Testis (tissue), 2 donors: ENCODE measurements at regions not wholly inside any gene's neighbourhood (a gene's known extent, or its start where the extent isn't known, plus 50 kb on each side); places are given as distances from the start of the nearest gene placed in this dataset.
"Not testable (repeated sequence)": the region's sequence is repeated elsewhere in the genome, so short reads cannot be mapped to it uniquely, and the experiment has no call there.

Experiments
- DNase-seq: peaks from one replicate; pipeline ENCODE4 v3.0.0-alpha.2; 2019
- H3K27ac ChIP-seq, 2 donors: fragments of 200-600 bp; sonication (generic); one replicate each; pipeline ENCODE4 v1.5.1; 2019
- H3K27me3 ChIP-seq: fragments of 200-600 bp; sonication (generic); one replicate; pipeline ENCODE4 v1.5.1; 2019
- H3K36me3 ChIP-seq: fragments of 200-600 bp; sonication (generic); one replicate; pipeline ENCODE4 v1.5.1; 2017; ENCODE audit warnings: low read depth; ENCODE audit errors: missing control alignments
- H3K4me1 ChIP-seq: fragments of 200-600 bp; sonication (generic); one replicate; pipeline ENCODE4 v1.5.1; 2019
- H3K4me3 ChIP-seq, 2 donors: fragments of 200-600 bp; sonication (generic); one replicate each; pipeline ENCODE4 v1.5.1; 2017 to 2019
- H3K9me3 ChIP-seq: fragments of 200-600 bp; sonication (generic); one replicate; pipeline ENCODE4 v1.5.1; 2017
- WGBS, 2 donors: methylation state at CpG; one replicate each; pipeline ENCODE4 v1.1.5; 2018; 5-methylcytosine and 5-hydroxymethylcytosine counted together
- intact Hi-C: fragments of 100-400 bp; cut with DNase I; formaldehyde crosslinking; loops from one replicate; pipeline ENCODE4 v1.15.1; 2023; ENCODE audit warnings: low total_unique reads

DNA sequence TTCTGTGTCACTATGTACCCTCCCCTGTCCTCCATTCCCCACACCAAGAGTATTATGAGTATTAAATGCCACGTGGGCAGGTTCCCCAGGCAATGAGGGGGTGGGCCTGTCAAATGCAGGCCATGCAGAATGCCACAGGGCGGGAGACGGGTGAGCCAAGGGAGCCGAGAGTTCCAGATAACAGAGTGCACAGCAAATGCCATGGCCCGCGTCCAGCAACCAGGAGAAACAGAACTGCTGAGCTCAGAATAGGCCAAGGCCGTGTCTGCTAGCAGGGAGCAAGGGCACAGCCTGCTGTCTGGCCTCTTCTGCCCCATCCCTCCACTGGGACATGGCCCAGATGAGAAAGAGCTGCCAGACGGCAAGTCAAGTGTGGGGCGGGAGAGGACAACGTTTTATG, 64.4 kb upstream of the PLGLB2 start:
- H3K27me3 ChIP-seq, H3K4me1 ChIP-seq, H3K9me3 ChIP-seq, intact Hi-C loops, H3K36me3 ChIP-seq, H3K27ac ChIP-seq, H3K4me3 ChIP-seq: not testable (repeated sequence)
- WGBS, 2 donors: 40% methylated on average over 4 of the region's 10 CpGs; no CpG with 5 or more reads in 1 of the 2 donors
- DNase-seq: peak; percentile 89

DNA sequence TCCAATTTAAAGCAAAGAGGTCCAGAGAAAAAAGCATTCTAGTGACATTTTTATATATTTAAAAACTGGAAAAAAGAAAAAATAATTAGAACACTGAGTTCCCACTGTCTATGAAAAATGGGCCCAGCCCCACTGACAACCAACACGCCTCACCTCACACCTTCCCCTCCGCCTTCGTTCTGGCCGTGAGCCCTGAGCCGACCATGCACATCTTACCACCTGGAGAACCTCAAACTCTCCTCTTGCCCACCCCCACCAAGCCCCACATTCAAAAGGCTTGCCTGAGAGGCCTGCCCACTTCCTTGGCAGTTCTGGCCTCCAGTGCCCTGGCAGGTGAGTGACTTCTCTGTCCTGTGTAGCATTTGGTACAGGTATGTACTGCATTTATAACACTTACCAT, 63.9 kb upstream of the PLGLB2 start:
- intact Hi-C loops, H3K9me3 ChIP-seq, H3K36me3 ChIP-seq, H3K4me1 ChIP-seq, H3K27me3 ChIP-seq, H3K27ac ChIP-seq, H3K4me3 ChIP-seq, DNase-seq: not testable (repeated sequence)
- 44 to 51% methylated on average over 5 of the region's 5 CpGs for WGBS, 2 donors

DNA sequence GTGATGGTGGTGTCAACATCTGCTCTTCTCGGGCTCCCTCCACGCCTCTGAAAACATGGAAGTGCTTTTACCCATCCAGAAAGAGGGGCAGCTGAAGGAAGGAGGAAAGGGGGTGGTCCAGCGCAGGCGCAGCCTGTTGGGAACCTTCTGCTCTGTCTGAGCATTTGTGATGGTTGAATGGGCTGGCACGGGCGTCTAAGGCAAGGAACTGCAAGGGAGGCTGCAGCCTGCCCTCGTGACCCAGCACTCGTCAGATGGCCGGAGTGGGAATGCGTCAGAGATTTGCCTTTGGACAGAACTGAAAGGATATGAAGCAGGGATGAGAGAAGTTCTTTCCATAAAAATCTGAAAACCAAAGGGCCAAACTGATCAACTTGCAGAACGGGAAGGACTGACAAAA, 62.3 kb upstream of the PLGLB2 start:
- WGBS, 2 donors: 77 to 83% methylated on average over 7 to 8 of the region's 11 CpGs
- H3K4me1 ChIP-seq, intact Hi-C loops, H3K9me3 ChIP-seq, H3K36me3 ChIP-seq, DNase-seq, H3K27ac ChIP-seq, H3K4me3 ChIP-seq, H3K27me3 ChIP-seq: not testable (repeated sequence)

- H3K9me3 ChIP-seq, H3K4me3 ChIP-seq, DNase-seq, H3K27me3 ChIP-seq, H3K36me3 ChIP-seq, intact Hi-C loops, H3K27ac ChIP-seq, H3K4me1 ChIP-seq: not testable (repeated sequence)
- no CpG with 5 or more reads among the region's 7 CpGs for WGBS, 2 donors
Measured at GRCh38 chr2:87686873-87687549, 60.9 kb upstream of the PLGLB2 start.

GRCh38 chr2:87687550-87688270, 60.2 kb upstream of the PLGLB2 start:
- DNase-seq, intact Hi-C loops, H3K27me3 ChIP-seq, H3K4me1 ChIP-seq, H3K9me3 ChIP-seq, H3K4me3 ChIP-seq, H3K27ac ChIP-seq, H3K36me3 ChIP-seq: not testable (repeated sequence)
- WGBS, 2 donors: 67 to 71% methylated on average over 1 to 3 of the region's 7 CpGs

GRCh38 chr2:87691899-87692592, 55.8 kb upstream of the PLGLB2 start:
- H3K27me3 ChIP-seq, H3K9me3 ChIP-seq, H3K4me1 ChIP-seq, intact Hi-C loops, DNase-seq, H3K4me3 ChIP-seq, H3K27ac ChIP-seq, H3K36me3 ChIP-seq: not testable (repeated sequence)
- no CpG with 5 or more reads among the region's 1 CpG for WGBS, 2 donors

DNA sequence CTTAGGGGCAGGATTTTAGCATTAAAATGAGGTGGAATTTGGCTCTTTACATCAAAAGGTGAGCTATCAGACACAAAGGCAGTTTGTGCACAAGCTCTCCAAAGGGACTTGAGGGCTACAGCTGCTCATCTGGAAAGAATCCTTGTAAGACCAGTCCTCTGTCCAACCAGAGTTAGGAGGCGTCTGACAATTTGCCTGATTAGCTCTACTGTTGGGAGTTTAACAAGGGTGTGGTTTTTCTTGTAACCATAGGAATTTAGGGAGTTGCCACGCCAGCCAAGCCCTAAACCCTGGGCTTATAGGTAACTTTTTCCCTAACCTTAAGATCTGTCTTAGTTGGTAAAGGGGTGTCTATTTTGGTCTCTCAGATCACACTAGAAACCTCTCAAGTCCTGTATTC, 55.0 kb upstream of the PLGLB2 start:
- H3K27me3 ChIP-seq, DNase-seq, H3K36me3 ChIP-seq, intact Hi-C loops, H3K4me3 ChIP-seq, H3K4me1 ChIP-seq, H3K9me3 ChIP-seq, H3K27ac ChIP-seq: not testable (repeated sequence)
- 76 to 100% methylated on average over 1 to 2 of the region's 2 CpGs for WGBS, 2 donors

DNA sequence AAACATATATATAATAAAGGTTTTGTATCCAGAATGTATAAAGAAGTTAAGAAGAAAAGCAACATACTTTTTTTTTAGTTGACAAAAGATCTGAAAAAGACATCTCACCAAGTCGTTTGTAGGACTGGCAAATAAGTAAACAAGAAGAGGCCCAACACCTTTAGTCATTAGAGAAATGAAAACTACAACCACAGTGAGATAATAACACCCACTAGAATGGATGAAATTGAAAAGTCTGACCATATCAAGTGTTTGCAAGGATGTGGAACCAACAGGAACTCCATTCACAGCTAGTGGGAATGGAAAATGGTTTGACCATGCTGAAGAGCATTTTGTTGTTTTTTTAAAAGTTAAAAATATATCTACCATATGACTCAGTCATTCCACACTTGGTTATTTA, 54.0 kb upstream of the PLGLB2 start:
- H3K4me1 ChIP-seq, DNase-seq, intact Hi-C loops, H3K27ac ChIP-seq, H3K4me3 ChIP-seq, H3K9me3 ChIP-seq, H3K36me3 ChIP-seq, H3K27me3 ChIP-seq: not testable (repeated sequence)
- no CpG with 5 or more reads among the region's 1 CpG for WGBS, 2 donors

DNA sequence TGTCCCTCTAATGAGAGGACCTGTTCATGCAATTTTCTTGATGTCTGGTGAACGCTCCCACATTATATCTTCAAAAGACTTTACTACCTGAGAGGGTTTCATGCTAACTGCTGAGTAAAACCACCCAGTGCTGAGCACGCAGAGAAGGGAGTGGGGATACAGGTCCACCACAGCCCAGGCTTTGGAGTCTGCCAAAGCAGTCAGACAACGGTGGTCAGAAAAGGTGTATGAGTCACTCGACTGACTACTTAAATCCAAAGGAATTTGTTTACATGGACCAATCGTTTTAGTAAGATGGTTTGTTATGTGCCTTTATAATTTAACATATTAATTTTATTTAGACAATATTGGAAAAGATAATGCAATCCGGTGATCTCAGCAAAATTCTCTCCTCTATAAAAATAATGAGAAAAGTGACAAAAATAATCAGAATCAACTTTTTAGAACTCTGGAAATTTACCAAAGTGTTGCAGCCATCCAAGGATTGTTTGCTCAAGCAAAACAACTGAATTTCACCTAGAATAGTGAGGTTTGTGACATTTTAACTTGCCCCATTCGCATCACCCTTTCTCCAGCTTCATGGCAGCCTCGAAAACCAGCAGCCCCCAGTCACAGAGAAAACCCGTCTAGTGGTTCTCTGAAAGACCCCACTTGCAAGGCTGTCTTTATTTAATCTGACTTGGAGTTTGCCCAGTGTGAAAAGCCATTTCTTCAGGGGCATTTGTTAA, 52.1 kb upstream of the PLGLB2 start:
- H3K36me3 ChIP-seq, H3K27ac ChIP-seq, H3K27me3 ChIP-seq, DNase-seq, H3K4me1 ChIP-seq, H3K9me3 ChIP-seq, H3K4me3 ChIP-seq, intact Hi-C loops: not testable (repeated sequence)
- WGBS, 2 donors: 88 to 93% methylated on average over 7 to 9 of the region's 9 CpGs
